Stimulated activated CD8-positive, alpha-beta memory T cell treated with anti-CD3 and anti-CD28 coated beads, Interleukin-12 subunit alpha, Interleukin-12 subunit beta, amount 100 ng/mL, for 24 hours (primary cell): ENCODE measurements at regions not wholly inside any gene's neighbourhood (a gene's known extent, or its start where the extent isn't known, plus 50 kb on each side); places are given as distances from the start of the nearest gene placed in this dataset.
"Not testable (repeated sequence)": the region's sequence is repeated elsewhere in the genome, so short reads cannot be mapped to it uniquely, and the experiment has no call there.

ENCODE experiments used
- DNase-seq: peaks from one replicate; pipeline ENCODE4 v3.0.0-alpha.2; 2020; ENCODE audit errors: extremely low read depth

GRCh38 chr9:113664181-113664875 lies 200.8 kb downstream of the RGS3 start:
- DNase-seq: no peak

GRCh38 chr9:113665064-113665463 lies 201.5 kb downstream of the RGS3 start:
- DNase-seq: no peak

GRCh38 chr9:113665756-113666155 lies 202.2 kb downstream of the RGS3 start:
- no peak for DNase-seq

GRCh38 chr9:113668061-113668460 lies 204.5 kb downstream of the RGS3 start:
- DNase-seq: no peak

- no peak for DNase-seq
These were observed 206.1 kb downstream of the RGS3 start for GRCh38 chr9:113669522-113670115.

GRCh38 chr9:113673726-113674125 lies 202.4 kb upstream of the ZNF618 start:
- no peak for DNase-seq

GRCh38 chr9:113674436-113674835 lies 201.7 kb upstream of the ZNF618 start:
- DNase-seq: no peak

GRCh38 chr9:113675475-113675941 lies 200.6 kb upstream of the ZNF618 start:
- no peak for DNase-seq

GRCh38 chr9:113677057-113677456 lies 199.1 kb upstream of the ZNF618 start:
- DNase-seq: no peak

- DNase-seq: no peak
These were observed 198.5 kb upstream of the ZNF618 start for GRCh38 chr9:113677569-113677968.

GRCh38 chr9:113678119-113678858 lies 197.8 kb upstream of the ZNF618 start:
- DNase-seq: no peak

- no peak for DNase-seq
These were observed 197.3 kb upstream of the ZNF618 start for GRCh38 chr9:113678859-113679256.

GRCh38 chr9:113682297-113682771 lies 193.8 kb upstream of the ZNF618 start:
- DNase-seq: no peak

GRCh38 chr9:113685636-113686035 lies 190.5 kb upstream of the ZNF618 start:
- not testable (repeated sequence) for DNase-seq

- DNase-seq: no peak
These were observed 188.9 kb upstream of the ZNF618 start for GRCh38 chr9:113687107-113687679.

GRCh38 chr9:113687680-113688371 lies 188.3 kb upstream of the ZNF618 start:
- DNase-seq: no peak

GRCh38 chr9:113690055-113690740 lies 185.9 kb upstream of the ZNF618 start:
- no peak for DNase-seq

GRCh38 chr9:113692256-113692655 lies 183.9 kb upstream of the ZNF618 start:
- DNase-seq: no peak

GRCh38 chr9:113694912-113695311 lies 181.2 kb upstream of the ZNF618 start:
- no peak for DNase-seq

GRCh38 chr9:113695440-113695851 lies 180.7 kb upstream of the ZNF618 start:
- DNase-seq: no peak

GRCh38 chr9:113695901-113696300 lies 180.2 kb upstream of the ZNF618 start:
- DNase-seq: no peak
